ENCODE measurements at regions not wholly inside any gene's neighbourhood (a gene's known extent, or its start where the extent isn't known, plus 50 kb on each side); places are given as distances from the start of the nearest gene placed in this dataset.

DNA sequence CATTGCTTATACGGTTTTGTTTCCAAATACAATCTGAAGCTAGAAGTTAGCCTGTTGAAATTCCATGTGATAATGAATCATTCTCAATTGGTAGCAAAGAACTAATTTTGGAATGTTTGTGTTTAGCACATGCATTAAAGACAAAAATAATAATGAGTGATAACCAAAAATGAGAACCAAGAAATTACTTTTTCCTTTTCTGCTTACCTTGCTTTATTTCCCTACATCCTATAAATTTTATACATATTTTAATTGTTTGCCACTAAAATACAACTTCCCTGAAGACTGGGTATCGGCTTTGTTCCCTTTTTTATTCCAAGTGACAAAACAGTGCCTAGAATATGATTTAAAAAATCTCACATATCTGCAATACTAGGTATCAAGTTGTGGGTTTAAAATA is 203.8 kb upstream of the TACR3 start:
- no peaks in the 10 kb centered on the region for H3K36me3 ChIP-seq (ENCODE audit: control insufficient read depth in 2 of 2, extremely low read depth in 1 of 2, insufficient read depth in 2 of 2, low read length in 2 of 2)
- H3K9me1 ChIP-seq (ENCODE audit: control insufficient read depth, extremely low read depth, insufficient read depth, low read length) = no peaks in the 10 kb centered on the region
- no peak overlapping the region for H3K9ac ChIP-seq (ENCODE audit: control insufficient read depth, extremely low read depth, insufficient read depth, low read length)
- FAIRE-seq = no peak
- no peaks in the 10 kb centered on the region for H3K79me2 ChIP-seq (ENCODE audit: control insufficient read depth, insufficient read depth, low read length)
- TF ChIP-seq, protein P1, sequence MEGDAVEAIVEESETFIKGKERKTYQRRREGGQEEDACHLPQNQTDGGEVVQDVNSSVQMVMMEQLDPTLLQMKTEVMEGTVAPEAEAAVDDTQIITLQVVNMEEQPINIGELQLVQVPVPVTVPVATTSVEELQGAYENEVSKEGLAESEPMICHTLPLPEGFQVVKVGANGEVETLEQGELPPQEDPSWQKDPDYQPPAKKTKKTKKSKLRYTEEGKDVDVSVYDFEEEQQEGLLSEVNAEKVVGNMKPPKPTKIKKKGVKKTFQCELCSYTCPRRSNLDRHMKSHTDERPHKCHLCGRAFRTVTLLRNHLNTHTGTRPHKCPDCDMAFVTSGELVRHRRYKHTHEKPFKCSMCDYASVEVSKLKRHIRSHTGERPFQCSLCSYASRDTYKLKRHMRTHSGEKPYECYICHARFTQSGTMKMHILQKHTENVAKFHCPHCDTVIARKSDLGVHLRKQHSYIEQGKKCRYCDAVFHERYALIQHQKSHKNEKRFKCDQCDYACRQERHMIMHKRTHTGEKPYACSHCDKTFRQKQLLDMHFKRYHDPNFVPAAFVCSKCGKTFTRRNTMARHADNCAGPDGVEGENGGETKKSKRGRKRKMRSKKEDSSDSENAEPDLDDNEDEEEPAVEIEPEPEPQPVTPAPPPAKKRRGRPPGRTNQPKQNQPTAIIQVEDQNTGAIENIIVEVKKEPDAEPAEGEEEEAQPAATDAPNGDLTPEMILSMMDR (optimal IDR thresholded peaks at IDR 0.05 in 1 of 3, IDR thresholded peaks at IDR 0.05 in 1 of 3, conservative IDR thresholded peaks at IDR 0.05 in 1 of 3; ENCODE audit: extremely low read depth in 1 of 3, insufficient read depth in 2 of 3, low read length in 3 of 3) = no peak
- no peaks in the 10 kb centered on the region for H3K4me1 ChIP-seq (ENCODE audit: control insufficient read depth, extremely low read depth, insufficient read depth, low read length)
- H3K9me3 ChIP-seq (ENCODE audit: control insufficient read depth, low read depth, low read length) = no peaks in the 10 kb centered on the region
- H2AFZ ChIP-seq (ENCODE audit: control insufficient read depth, low read length) = no peak overlapping the region
- no peaks in the 10 kb centered on the region for H4K20me1 ChIP-seq (ENCODE audit: control insufficient read depth, extremely low read depth, insufficient read depth, low read length)
- no peaks in the 10 kb centered on the region for H3K27me3 ChIP-seq (ENCODE audit: control insufficient read depth, extremely low read depth, insufficient read depth, low read length)
- dilution Hi-C loops (cut with MboI; ENCODE audit: extremely low pct_ligation_motif_present, low sequenced_read_pairs) = no loop called here
- H3K4me3 ChIP-seq (ENCODE audit: control insufficient read depth in 2 of 3, extremely low read depth in 1 of 3, insufficient read depth in 2 of 3, low read depth in 1 of 3, low read length in 3 of 3) = no peak overlapping the region
- DNase-seq (ENCODE audit: low read depth, low spot score) = no peak
- H3K27ac ChIP-seq (ENCODE audit: control insufficient read depth, insufficient read depth, low read length) = no peak overlapping the region
- H3K4me2 ChIP-seq (ENCODE audit: control insufficient read depth, extremely low read depth, insufficient read depth, low read depth, low read length) = no peak overlapping the region

DNA sequence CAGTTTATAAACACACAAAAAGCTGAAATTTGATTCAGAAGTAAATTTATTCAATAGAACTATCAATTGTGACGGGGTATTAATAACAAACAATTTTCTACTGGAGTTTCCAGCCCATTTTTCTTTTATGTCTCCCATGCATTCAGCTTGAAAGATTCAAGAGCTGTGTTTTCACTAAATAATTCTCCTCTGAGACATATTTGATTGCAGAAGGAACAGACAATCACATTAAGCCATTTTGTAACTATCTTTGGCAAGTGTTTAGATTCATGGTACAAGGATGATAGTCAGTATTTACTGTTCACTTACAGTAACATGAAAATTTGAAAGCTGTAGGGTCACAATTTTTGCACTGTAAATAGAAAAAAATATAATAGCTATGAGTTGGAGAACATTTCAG is 198.4 kb upstream of the TACR3 start:
- Histone ChIP-seq H3K4me2 (ENCODE audit: control insufficient read depth, extremely low read depth, insufficient read depth, low read depth, low read length) (no peak overlapping the region), H3K79me2 (ENCODE audit: control insufficient read depth, insufficient read depth, low read length) (no peaks in the 10 kb centered on the region), H3K9me3 (ENCODE audit: control insufficient read depth, low read depth, low read length) (no peaks in the 10 kb centered on the region), H3K27me3 (ENCODE audit: control insufficient read depth, extremely low read depth, insufficient read depth, low read length) (no peaks in the 10 kb centered on the region), H2AFZ (ENCODE audit: control insufficient read depth, low read length) (no peak overlapping the region), H3K9ac (ENCODE audit: control insufficient read depth, extremely low read depth, insufficient read depth, low read length) (no peak overlapping the region), H3K4me3 (ENCODE audit: control insufficient read depth in 2 of 3, extremely low read depth in 1 of 3, insufficient read depth in 2 of 3, low read depth in 1 of 3, low read length in 3 of 3) (no peak overlapping the region), H3K4me1 (ENCODE audit: control insufficient read depth, extremely low read depth, insufficient read depth, low read length) (no peaks in the 10 kb centered on the region), H3K36me3 (ENCODE audit: control insufficient read depth in 2 of 2, extremely low read depth in 1 of 2, insufficient read depth in 2 of 2, low read length in 2 of 2) (no peaks in the 10 kb centered on the region), H4K20me1 (ENCODE audit: control insufficient read depth, extremely low read depth, insufficient read depth, low read length) (no peaks in the 10 kb centered on the region), H3K27ac (ENCODE audit: control insufficient read depth, insufficient read depth, low read length) (no peak overlapping the region), H3K9me1 (ENCODE audit: control insufficient read depth, extremely low read depth, insufficient read depth, low read length) (no peaks in the 10 kb centered on the region)
- TF ChIP-seq, protein P1 (optimal IDR thresholded peaks at IDR 0.05 in 1 of 3, IDR thresholded peaks at IDR 0.05 in 1 of 3, conservative IDR thresholded peaks at IDR 0.05 in 1 of 3; ENCODE audit: extremely low read depth in 1 of 3, insufficient read depth in 2 of 3, low read length in 3 of 3) = no peak
- TF ChIP-seq EZH2 (IDR thresholded peaks at IDR 0.05; ENCODE audit: low read length) = no peak
- FAIRE-seq (no peak), DNase-seq (ENCODE audit: low read depth, low spot score) (no peak)
- dilution Hi-C loops (cut with MboI; ENCODE audit: extremely low pct_ligation_motif_present, low sequenced_read_pairs) = no loop called here
